Testis (tissue), 2 donors: ENCODE measurements at regions not wholly inside any gene's neighbourhood (a gene's known extent, or its start where the extent isn't known, plus 50 kb on each side); places are given as distances from the start of the nearest gene placed in this dataset.

ENCODE experiments used
- POLR2A ChIP-seq: fragments of 450-650 bp; IDR thresholded peaks from one replicate; pipeline ENCODE4 v1.6.1; 2017; ENCODE audit warnings: antibody characterized with exemption, mild to moderate bottlenecking, moderate library complexity
- TF ChIP-seq, protein P1 (sequence below), 3 experiments: fragments of 450-650 bp in 2 of 3; fragments of 200-600 bp in 1 of 3; sonication (generic) in 1 of 3; IDR thresholded peaks; one replicate each; pipeline ENCODE4 v1.5.1; 2016 to 2019; ENCODE audit warnings: antibody characterized with exemption in 3 of 3, mild to moderate bottlenecking in 2 of 3, moderate library complexity in 1 of 3

DNA sequence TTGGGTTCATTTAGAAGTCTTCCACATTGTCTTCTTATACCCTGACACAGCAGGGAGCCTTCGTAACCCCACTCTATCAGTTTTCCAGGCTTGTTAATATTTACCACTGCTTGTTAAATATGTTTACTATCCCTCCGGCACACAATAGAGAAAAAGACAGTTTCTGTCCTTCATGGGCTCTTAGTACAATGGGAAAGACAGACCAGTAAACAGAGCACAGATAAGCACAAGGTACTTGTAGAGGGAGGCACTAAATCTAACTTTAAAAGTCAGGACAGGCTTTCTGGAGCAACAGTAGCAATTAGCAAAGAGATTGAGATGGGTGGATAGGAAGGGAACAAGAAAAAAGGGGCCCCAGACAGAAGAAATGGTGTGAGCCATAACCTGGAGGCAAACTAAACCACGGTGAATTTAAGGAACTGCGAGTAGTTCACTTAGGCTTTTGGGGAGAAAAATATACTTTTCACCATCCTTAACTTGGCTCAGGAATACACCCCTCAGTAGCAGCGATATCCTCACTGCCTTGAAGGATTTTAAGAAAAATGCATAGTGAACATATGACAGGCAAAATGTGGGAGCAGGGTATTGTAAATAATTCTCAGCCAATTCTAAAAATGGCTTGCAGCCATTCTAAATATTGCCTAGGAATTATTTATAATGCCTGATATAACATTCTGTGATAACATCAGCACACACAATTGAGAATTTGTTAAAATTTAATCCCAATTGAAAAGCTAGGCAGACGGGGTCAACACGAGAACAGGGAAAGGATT is 383.7 kb downstream of the CDH2 start:
- no peak for TF ChIP-seq POLR2A
- TF ChIP-seq, protein P1, sequence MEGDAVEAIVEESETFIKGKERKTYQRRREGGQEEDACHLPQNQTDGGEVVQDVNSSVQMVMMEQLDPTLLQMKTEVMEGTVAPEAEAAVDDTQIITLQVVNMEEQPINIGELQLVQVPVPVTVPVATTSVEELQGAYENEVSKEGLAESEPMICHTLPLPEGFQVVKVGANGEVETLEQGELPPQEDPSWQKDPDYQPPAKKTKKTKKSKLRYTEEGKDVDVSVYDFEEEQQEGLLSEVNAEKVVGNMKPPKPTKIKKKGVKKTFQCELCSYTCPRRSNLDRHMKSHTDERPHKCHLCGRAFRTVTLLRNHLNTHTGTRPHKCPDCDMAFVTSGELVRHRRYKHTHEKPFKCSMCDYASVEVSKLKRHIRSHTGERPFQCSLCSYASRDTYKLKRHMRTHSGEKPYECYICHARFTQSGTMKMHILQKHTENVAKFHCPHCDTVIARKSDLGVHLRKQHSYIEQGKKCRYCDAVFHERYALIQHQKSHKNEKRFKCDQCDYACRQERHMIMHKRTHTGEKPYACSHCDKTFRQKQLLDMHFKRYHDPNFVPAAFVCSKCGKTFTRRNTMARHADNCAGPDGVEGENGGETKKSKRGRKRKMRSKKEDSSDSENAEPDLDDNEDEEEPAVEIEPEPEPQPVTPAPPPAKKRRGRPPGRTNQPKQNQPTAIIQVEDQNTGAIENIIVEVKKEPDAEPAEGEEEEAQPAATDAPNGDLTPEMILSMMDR (IDR thresholded peaks at IDR 0.05): no peak
